Retinal pigment epithelial cell (primary cell): ENCODE measurements at regions not wholly inside any gene's neighbourhood (a gene's known extent, or its start where the extent isn't known, plus 50 kb on each side); places are given as distances from the start of the nearest gene placed in this dataset.

Experiments used
- DNase-seq: peaks from one replicate; pipeline ENCODE4 v3.0.0-alpha.2; 2010; ENCODE audit warnings: low read depth
- H3K4me3 ChIP-seq: 2 replicates; pipeline ENCODE4 v1.5.1; 2011; ENCODE audit warnings: mild to moderate bottlenecking, low read length, control low read depth, moderate library complexity
- TF ChIP-seq, protein P1 (sequence below): conservative IDR thresholded peaks from 2 replicates; pipeline ENCODE4 v1.5.1; 2011; ENCODE audit warnings: low read depth, low read length, control low read depth, inconsistent platforms

DNA sequence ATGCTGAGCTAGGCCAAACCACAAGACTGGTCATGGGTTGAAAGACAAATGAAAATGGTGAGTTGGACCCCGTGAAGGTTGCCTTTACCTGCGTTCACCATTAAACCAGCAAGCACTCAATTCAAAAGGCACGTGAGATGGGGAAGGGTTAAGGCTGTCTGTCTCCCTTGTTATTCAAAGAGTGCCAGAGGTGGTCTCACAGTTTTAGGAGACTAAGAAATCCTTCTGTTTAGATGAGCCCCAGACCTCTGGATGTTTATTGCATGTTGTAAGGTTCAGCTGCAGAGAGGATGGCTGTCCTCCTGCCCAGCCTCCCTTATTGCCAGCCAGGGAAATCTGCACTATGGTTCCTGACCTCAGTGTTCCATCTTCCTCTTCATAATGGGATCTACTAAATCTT, 498.0 kb upstream of the CELF2 start:
- no peak overlapping the region for H3K4me3 ChIP-seq
- TF ChIP-seq, protein P1, sequence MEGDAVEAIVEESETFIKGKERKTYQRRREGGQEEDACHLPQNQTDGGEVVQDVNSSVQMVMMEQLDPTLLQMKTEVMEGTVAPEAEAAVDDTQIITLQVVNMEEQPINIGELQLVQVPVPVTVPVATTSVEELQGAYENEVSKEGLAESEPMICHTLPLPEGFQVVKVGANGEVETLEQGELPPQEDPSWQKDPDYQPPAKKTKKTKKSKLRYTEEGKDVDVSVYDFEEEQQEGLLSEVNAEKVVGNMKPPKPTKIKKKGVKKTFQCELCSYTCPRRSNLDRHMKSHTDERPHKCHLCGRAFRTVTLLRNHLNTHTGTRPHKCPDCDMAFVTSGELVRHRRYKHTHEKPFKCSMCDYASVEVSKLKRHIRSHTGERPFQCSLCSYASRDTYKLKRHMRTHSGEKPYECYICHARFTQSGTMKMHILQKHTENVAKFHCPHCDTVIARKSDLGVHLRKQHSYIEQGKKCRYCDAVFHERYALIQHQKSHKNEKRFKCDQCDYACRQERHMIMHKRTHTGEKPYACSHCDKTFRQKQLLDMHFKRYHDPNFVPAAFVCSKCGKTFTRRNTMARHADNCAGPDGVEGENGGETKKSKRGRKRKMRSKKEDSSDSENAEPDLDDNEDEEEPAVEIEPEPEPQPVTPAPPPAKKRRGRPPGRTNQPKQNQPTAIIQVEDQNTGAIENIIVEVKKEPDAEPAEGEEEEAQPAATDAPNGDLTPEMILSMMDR = no peak
- DNase-seq = no peak

- no peak overlapping the region for H3K4me3 ChIP-seq
- TF ChIP-seq, protein P1 = no peak
- no peak for DNase-seq
These were observed 496.9 kb upstream of the CELF2 start for GRCh38 chr10:10520491-10521385.

DNA sequence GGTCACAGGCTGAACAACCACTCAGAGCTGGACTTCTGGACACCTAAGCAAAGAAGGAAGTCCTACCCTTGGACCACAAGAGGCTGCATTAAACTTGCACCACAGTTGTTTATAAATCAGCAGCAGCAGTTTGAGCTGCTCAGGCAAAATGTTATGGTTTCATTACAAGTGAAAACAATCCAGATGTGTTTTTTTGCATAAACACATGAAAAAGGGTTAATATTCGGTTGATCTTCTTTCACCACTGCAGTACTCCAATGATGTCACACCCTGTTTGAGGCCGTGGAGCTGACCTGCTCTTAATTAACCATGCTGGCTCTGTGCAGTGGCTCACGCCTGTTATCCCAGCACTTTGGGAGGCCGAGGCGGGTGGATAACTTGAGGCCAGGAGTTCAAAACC, 490.8 kb upstream of the CELF2 start:
- DNase-seq = no peak
- no peak overlapping the region for H3K4me3 ChIP-seq
- TF ChIP-seq, protein P1 = no peak

DNA sequence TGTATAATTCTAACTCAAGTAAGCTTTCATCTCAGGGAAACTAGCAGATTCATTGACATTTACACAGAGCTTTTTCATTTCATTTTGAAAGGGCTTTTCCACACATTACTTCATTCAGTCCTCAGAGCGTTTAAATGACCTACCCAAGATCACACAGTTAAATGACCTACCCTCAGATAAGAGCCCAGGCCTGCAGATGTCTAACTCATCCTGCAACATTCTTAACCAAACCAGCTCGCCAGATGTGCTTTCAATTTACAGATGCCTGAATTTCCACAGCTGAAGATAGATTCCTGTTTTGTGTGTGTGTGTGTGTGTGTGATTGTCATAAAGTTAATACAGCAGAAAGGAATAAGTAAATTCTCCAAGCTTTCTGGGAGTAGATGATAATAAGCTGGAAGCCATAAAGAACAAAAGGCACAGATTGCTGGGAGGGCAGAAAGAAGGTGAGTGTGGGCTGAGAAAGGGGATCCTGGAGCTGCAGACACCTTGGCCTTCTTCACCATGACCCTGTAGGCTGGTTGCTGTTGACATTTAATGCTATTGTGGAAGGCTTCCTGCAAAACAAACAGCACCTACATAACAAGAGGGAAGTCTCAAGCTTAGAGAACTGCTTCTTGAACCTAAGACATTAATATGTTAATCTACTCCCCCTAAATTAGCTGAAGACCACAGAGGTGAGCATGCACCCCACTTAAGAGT, 489.7 kb upstream of the CELF2 start:
- TF ChIP-seq, protein P1 = no peak
- H3K4me3 ChIP-seq = no peak overlapping the region
- DNase-seq = no peak

GRCh38 chr10:10528563-10528910, 489.1 kb upstream of the CELF2 start:
- no peak for DNase-seq
- H3K4me3 ChIP-seq = no peak overlapping the region
- TF ChIP-seq, protein P1 = no peak

- no peak overlapping the region for H3K4me3 ChIP-seq
- TF ChIP-seq, protein P1 = no peak
- no peak for DNase-seq
These were observed 487.4 kb upstream of the CELF2 start for GRCh38 chr10:10530313-10530712.
